Esophagus mucosa (tissue), 1 donor: ENCODE measurements at regions not wholly inside any gene's neighbourhood (a gene's known extent, or its start where the extent isn't known, plus 50 kb on each side); places are given as distances from the start of the nearest gene placed in this dataset.
A peak's percentile ranks its signal among the peaks of the same experiment; 100 is the strongest.
"Not testable (repeated sequence)": the region's sequence is repeated elsewhere in the genome, so short reads cannot be mapped to it uniquely, and the experiment has no call there.

Experiments
- ATAC-seq: fragments of 200-7000 bp; cut with Tn5 transposase; one replicate; pipeline ENCODE4 v1.9.1; 2020
- donor health status: DM: yes; HTN: yes; CAD: no.

DNA sequence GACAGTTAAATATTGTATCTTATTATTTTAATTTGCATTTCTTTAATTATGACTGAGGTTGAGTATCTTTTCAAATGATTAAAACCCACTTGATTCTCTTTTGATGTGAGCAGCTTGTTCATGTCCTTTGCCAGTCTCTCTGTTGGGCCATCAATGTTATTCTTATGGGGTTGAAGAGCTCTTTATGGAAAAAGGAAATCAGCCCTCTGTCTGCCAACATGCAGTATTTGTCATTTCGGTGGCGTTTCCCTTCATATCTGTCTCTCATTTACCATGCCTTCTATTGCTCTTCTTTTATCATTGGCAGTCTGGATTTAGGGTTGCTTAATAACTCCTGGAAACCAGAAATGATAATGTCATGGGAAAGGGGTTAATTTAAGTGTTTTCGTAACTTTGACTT is 340.7 kb upstream of the DNAJC19 start:
- no peak for ATAC-seq

DNA sequence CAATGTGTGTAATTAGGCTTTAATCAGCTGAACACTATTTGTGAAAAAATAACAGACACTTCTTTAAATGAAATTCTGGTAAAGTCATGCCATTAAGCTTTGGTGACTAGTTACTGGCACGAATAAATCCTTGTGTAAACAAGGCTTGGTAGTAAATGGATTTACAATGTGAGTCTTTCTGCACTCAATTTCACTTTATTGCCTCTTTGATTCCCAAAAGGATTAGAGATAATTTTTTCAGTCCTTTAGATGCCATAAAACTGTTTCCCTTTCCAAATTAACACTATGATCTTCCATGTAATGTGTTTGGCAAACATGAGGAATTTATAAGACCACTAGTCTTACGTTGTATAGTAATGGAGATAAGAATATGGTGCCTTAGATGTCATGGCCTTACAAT is 339.5 kb upstream of the DNAJC19 start:
- no peak for ATAC-seq

DNA sequence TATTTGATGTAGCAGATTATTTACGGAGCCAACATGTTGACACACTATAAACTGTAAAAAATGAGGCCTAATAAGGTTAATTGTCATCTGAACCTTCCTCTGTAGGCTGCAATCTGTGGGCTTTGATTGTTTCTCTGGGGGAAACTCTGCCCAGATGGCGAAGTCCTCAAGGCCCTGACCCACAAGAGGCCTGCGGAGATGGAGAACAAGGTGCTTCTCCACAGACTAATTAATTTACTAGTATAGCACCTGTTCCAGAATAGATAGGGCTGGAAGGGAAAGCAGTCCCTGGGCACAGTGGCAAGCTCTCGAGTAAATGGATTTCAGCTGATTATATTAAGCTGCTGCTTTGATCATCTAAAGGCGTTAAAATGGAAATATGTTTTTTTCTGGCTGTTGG is 338.8 kb upstream of the DNAJC19 start:
- ATAC-seq, result no peak

DNA sequence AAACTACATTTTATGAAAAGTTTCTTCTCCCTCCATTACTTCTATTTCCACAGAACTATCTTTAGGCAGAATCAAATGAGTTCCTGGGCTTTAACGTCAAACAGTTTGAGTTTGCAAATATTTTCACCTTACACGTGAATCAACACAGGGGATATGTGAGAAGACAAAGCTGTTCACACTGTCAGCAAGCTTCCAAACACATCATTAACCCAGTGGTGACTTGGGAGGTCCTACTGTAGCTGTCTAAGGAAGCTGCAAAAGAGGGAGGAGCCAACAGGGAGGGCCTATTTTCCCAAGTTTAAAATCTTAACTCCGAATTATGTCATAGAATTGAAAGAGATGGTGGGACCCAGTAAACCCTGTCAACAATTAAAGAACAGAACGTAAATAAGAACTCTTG is 337.8 kb upstream of the DNAJC19 start:
- ATAC-seq, result no peak

DNA sequence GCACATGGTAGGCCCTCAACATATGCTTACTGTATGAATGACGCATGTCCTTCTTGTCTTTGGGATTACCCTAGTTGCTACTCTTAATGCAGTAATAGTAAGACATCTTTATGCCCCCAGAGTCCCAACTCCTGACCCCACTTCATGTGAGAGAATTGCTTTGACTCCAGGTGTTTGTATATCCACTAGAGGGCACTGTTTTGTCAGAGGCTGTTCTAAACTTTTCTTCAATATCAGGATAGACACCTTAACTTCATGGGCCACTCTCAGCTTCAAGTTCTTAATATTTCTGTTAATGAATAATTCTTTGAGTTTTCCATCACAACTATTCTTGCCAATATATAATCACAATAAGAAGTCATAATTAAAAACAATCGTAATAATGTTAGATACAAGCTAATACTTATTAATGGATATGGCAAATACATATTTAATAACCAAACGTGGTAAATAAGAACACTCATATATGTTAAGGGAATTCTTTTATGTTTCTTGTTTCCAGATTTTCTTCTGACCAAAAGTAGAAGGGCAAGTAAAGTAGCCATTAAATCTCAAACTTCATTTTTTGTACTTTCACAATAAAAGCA is 337.2 kb upstream of the DNAJC19 start:
- ATAC-seq, result peak; percentile 35

DNA sequence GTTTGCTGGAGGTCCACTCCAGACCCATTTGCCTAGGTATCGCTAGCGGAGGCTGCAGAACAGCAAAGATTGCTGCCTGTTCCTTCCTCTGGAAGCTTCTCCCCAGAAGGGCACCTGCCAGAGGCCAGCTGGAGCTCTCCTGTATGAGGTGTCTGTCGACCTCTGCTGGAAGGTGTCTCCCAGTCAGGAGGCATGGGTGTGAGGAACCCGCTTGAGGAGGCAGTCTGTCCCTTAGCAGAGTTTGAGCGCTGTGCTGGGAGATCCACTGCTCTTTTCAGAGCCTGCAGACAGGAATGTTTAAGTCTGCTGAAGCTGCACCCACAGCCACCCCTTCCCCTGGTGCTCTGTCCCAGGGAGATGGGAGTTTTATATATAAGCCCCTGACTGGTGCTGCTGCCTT is 335.0 kb upstream of the DNAJC19 start:
- ATAC-seq, result not testable (repeated sequence)

DNA sequence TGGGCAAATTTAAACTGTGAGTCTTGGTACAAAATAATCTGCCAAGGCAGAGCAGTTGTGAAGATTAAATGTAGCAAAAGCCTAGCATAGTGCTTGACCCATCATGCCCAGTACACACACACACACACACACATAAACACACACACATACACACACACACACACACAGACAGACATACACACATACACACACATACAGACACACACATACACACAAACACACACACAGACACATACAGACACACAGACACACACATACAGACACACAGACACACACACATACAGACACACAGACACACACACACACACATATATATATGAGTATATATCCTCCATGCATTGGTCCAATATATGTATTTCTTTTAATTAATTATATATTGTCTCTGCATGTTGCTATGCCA is 328.8 kb upstream of the DNAJC19 start:
- no peak for ATAC-seq

DNA sequence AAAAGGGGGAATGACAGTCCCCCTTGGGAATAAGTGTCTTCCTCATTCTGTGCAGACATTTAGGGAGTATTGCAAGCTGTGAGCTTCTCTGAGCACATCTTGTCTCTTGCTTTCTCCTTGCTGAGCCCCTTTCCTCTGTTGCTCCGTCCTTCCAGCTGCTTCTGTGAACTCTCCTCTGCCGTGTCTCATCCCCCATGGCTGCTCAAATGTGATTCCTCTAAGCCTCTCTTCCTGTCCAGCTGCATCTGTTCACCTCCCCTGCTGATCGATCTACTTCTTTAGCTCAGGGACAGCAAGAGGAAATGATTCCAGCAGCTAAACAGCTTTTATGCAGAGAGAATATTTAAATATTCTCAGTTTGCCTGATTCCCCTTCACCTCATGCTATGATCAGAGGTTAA is 328.0 kb upstream of the DNAJC19 start:
- ATAC-seq, result no peak

DNA sequence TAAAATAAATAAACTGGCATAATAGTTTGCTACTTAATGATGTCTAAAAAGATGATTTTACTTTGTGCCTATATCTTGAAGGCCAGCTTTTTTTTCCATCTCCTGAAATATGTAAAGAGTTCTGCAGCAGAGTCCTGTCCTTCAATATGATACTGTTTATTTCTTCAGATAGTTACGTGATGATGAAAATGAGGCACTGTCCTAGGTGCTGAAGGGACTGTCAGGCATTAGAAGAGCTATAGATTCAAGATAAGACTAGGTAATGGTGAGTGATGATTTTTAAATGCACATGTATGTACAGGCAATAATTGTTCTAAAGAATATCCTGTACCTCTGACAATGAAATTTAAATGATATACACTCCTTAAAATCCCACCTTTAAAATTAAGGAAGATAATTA is 326.9 kb upstream of the DNAJC19 start:
- ATAC-seq, result no peak

DNA sequence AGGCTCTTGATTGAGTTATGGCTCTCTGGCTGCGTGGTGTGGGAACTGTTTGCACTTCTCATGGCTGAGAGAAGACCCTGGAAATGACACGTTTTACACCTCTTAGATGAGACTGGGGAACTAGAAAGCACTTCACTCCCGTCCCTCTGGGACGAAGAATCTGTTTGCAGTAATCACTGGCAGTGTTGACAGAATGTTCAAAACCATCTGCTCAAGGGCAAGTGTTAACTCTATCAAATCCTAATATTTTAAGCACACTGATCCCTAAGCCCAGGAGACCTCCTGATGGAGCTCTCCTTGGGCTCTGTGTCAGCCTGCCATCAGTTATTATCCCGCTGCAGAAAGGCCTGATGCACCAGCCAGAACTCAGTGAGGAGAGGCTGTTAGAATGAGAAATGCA is 323.8 kb upstream of the DNAJC19 start:
- no peak for ATAC-seq

DNA sequence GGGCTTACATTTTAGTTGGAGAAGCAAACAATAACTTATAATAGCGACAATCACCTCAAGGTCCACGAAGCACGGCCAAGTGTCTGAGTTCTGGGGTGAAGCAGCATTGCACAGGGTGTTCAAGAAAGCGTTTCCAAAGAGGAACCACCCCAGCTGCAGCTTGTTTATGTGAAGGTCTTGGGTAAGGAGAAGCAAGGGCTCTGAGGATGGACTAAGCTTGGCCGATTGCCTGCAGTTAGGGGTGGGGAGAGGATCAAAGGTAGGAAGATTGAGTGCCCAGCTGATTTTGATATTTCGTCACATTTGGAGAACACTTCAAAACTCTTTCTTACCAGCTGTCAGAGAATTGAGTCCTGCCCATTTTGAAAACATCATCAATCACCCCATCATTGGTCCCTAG is 321.6 kb upstream of the DNAJC19 start:
- no peak for ATAC-seq

DNA sequence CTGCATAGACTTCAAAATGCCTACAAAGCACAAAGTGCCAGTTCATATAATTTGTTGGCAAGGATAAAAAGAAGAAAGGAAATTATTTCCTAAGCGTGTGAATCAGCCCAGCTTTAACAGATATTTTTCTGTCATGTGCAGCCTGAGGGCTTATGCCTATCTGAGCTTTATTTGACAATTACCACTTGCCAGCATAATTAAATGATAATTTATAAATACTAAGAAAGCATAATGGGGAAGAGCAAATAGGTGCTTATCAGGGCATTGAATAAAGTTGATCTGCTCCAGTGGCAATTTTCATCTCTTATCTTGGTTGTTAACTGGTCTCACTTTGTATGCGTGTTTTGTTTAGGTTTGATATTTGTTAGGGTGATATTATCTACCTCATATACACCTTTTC is 313.4 kb upstream of the DNAJC19 start:
- ATAC-seq, result no peak

DNA sequence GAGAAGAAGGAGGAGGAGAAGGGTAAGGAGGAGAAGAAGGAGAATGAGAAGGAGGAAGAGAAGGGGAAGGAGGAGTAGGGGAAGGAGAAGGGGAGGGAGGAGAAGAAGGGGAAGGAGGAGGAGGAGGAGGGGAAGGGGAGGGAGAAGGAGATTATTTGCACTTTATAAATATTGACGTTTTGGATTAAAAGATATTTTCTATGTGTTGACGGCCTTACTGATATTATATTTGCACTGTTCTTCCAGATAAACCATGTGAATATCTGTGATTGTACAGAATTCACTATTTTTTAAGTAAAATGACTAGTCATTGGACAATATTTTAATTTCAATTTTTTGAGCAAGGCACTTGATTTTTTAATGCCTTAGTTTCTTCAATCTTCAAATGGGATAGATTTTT is 310.5 kb upstream of the DNAJC19 start:
- ATAC-seq, result no peak

DNA sequence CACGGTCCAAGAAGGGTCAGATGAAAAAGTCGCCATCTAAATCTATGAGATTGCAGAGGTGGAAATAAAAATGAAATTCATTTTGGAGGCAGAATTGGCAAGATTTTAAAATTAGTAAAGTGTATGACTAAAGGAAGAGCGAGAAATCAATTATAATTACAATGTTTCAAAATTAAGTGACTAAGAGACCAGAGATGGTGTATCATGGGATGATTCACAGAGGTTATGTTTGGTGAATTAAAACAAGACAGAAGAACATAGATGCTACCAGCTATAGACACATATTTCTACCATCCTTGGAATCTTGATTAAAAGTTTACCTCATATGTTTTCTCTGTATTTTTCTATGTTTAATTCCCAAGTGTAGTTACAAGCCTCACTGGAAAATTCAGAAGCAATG is 308.9 kb upstream of the DNAJC19 start:
- no peak for ATAC-seq

DNA sequence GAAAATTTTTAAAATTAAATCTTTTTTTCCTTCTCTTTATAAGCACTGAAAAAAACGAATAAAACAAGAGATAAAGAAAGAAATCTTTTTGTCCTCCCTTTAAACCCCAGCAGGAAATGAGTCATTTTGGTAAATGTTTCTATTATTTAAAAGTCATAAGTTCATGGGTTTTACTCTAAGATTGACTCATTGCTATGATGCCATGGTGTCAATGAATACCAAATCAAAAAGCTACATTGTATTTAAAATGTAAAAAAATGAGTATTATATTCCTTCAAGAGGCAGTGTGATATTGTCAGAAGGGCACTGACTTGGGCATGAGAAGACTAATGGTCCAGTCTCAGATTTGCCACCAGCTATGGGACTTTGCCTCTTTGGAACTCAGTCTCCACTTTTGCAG is 303.4 kb upstream of the DNAJC19 start:
- no peak for ATAC-seq

DNA sequence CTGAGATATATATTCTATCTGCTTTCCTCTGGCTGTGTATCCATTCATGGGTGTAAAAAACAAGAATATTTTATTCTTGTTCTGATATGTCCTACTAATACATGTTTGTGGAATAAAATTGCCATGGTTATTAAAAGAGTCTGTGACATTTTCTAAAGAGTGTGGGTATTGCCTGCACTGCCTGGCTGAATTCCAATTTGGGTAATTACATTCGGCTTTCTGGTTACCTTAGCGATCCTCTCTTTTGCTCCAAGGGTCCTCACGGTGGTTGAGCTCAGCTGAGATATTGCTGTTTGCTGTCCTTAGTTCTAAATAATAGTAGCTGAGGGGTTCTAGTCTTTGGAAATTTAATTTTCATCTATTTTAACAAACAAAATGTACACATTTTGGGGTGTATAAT is 301.4 kb upstream of the DNAJC19 start:
- ATAC-seq, result no peak

DNA sequence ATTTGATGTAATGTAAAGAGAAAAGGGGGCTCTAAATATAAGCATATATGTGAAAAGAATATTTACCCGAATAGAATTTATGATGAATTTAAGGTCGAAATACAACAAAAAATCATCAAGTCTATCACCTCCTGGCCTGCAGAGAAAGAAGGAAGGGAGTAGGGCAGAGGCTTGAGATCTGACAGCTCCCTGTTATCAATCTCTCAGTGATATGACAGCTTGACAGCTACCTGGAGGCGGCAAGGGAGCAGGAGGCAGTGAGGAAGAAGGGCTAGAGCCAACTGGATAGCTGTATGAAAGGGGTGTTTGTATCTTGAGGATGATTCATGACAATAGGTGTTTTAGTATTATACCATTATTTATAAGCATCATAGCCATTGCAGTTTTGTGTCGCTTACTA is 299.8 kb upstream of the DNAJC19 start:
- ATAC-seq, result no peak

DNA sequence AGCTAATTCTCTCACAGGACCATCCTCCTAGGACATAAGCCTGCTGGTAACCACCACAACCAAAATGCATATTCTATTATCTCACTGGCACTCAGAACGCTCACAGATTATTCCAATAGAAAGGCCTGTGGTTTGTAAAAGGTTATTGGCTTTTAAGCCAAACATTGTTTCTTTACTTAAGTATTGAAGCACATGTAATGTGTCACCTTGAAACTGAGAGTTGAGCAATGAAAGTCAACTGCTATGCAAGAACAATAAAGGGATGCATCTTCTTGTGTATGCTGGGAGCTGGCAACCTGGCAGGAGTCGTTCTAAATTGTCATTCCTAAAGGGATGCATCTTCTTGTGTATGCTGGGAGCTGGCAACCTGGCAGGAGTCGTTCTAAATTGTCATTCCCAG is 298.6 kb upstream of the DNAJC19 start:
- no peak for ATAC-seq

DNA sequence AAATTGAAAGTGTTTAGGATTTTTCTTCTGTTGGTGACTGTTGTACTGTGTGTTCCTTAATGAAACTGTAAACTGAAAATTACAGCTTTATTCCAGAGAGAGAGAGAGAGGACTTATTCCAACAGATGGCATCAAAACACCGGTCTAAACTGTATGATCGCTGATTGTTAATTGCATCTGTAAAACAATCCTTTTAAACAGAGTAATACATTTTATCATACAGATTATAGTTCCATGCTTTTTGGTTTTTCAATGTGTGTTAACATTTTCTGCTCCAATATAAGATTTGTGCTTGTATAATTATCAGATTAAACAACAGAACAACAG is 289.7 kb upstream of the DNAJC19 start:
- ATAC-seq, result no peak

DNA sequence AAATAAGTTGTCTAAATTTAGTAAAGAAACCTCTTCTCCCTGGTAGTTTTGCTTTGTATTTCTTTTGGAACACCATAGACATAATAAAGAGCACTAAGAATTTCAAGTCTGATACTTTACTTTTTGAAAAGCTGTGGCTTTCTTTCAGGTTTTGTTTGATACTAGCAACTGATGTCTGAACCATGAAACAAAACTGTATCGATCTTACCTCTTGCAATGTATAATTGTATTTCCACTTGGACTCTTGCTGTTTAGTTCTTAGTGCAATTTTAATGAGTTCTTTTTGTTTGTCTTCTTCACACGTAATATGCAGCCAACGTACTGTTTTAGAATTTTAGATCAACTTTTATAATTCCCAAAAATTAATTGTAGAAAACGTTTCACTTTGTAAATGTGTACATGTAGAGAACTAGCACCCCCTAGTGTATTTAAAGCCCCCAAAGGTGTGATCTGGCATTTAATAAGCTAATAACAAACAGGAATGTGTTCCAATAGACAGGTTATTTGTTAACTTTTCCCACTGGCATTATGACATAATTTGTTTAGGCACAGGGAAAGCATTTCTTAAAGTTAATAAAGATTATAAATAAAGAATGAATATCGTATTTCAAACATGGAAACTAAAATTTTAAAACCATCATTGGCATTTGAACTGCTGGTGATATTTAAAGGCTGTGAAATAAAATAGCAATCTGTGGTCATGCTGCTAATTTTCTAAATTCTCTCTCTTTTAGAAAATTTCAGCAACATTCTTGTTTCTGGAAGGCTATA is 289.1 kb upstream of the DNAJC19 start:
- no peak for ATAC-seq

DNA sequence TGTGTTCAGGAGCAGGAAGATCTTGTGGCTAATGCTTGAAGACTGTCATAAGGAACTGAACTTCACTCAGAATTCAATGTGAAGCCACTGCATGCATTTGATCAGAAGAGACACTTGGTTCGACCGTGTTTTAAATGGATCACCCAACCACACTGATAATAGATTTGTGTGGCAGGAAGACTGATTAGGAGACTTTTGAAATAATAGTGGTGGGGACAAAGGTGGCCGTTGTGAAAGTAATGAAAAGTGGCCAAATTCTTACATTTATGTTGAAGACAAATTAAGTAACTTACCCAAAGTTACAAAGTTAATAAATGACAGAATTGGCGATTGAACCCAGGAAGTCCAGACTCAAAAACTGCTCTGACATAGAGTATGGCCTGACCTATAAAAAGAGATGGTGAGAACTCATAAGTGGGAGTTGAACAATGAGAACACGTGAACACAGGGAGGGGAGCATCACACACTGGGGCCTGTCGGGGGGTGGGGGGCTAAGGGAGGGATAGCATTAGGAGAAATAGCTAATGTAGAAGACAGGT is 286.9 kb upstream of the DNAJC19 start:
- no peak for ATAC-seq

DNA sequence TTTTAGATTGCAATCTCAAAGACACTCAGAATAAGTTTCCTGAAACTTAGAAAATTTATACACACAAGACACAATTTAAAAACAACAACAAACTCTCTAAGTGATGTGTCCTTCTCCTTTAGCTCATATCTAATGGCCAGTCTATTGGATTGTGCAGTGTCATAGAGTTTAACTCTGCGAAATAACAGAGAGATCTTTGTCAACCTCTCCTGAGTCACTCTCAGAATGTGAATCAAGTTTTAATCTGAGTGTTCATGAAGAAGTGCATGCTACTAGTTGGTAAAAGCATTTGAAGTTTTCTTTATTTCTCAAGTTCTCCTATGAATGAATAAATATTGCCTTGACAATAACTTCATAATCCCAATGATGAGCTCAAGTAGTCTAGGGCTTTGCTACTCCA is 284.5 kb upstream of the DNAJC19 start:
- ATAC-seq, result no peak

DNA sequence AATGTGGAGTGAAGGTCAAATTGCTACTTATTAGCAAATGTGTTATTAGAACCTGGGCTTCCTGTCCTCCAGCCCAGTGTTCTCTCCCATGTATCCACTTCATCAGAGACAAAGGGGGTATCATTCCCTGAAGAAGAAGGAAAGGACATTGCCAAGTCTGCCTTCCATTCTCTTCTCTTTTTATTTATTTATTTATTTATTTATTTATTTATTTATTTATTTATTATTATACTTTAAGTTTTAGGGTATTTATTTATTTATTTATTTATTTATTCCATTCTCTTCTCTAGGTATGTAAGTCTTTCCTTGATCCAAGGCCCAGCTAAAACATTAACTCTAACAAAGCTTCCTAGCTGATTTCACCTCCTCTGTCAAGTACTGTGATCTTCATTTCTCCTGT is 277.8 kb upstream of the DNAJC19 start:
- no peak for ATAC-seq

DNA sequence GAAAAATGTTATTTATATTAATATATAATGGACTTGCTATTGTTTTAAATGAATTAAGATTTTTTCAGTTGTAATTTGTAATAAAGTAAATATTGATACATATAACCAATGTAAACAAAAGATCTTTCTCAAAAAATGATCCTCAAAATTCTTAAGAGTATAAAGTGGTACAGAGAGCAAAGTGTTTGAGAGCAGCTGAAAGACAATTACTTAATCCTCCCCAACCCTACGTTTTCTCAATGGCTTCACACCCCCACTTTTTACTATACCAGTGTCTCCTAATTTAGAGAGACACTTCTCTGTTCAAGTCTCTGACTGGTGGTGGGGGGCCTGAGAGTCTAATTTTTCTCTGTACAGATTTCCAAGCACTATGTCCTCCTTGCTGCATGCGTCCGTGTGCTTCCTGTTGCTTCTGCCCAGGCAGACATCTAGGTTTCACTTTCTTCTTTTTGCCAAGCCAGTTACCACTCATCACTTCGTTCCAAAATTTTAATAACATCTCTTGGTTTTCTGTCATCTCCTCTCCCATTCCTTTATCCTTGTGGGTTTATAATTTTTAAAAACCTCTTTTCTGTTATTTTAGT is 276.3 kb upstream of the DNAJC19 start:
- no peak for ATAC-seq
